T-helper 1 cell treated with Interleukin-12 subunit alpha and Interleukin-12 subunit beta and Interleukin-4 antibody, amounts not matched to agents 30 μg/mL and 1 μg/mL, for 36 hours (primary cell): ENCODE measurements at regions not wholly inside any gene's neighbourhood (a gene's known extent, or its start where the extent isn't known, plus 50 kb on each side); places are given as distances from the start of the nearest gene placed in this dataset.

ENCODE experiments used
- H3K27ac Mint-ChIP-seq: one replicate; pipeline ENCODE4 v1.8.0; 2021; ENCODE audit warnings: mild to moderate bottlenecking, mixed read lengths
- H3K27me3 Mint-ChIP-seq: one replicate; pipeline ENCODE4 v1.8.0; 2021; ENCODE audit warnings: low read depth, mixed read lengths
- H3K36me3 Mint-ChIP-seq: one replicate; pipeline ENCODE4 v1.8.0; 2021; ENCODE audit warnings: low read depth, mixed read lengths
- H3K4me1 Mint-ChIP-seq: one replicate; pipeline ENCODE4 v1.8.0; 2021; ENCODE audit warnings: low read depth, mixed read lengths
- H3K4me3 Mint-ChIP-seq: one replicate; pipeline ENCODE4 v1.8.0; 2021; ENCODE audit warnings: mild to moderate bottlenecking, moderate library complexity, mixed read lengths
- H3K9me3 Mint-ChIP-seq: one replicate; pipeline ENCODE4 v1.8.0; 2021; ENCODE audit warnings: mixed read lengths

- H3K4me3 Mint-ChIP-seq, result no peak overlapping the region
- no peaks in the 10 kb centered on the region for H3K4me1 Mint-ChIP-seq
- no peaks in the 10 kb centered on the region for H3K9me3 Mint-ChIP-seq
- H3K27ac Mint-ChIP-seq, result no peak overlapping the region
- H3K27me3 Mint-ChIP-seq, result peaks cover 49% of the 10 kb centered on the region
- H3K36me3 Mint-ChIP-seq, result no peaks in the 10 kb centered on the region
Observed at GRCh38 chr2:128717758-128718710, 399.4 kb upstream of the HS6ST1 start.

- no peaks in the 10 kb centered on the region for H3K4me1 Mint-ChIP-seq
Observed at GRCh38 chr2:128720080-128721022, 401.7 kb upstream of the HS6ST1 start.

GRCh38 chr2:128721096-128721495 lies 402.4 kb upstream of the HS6ST1 start:
- H3K4me3 Mint-ChIP-seq, result no peak overlapping the region
- no peaks in the 10 kb centered on the region for H3K9me3 Mint-ChIP-seq
- H3K27me3 Mint-ChIP-seq, result peaks cover 33% of the 10 kb centered on the region
- H3K4me1 Mint-ChIP-seq, result peaks cover 2% of the 10 kb centered on the region
- no peaks in the 10 kb centered on the region for H3K36me3 Mint-ChIP-seq
- no peak overlapping the region for H3K27ac Mint-ChIP-seq

More at GRCh38 chr2:128720080-128721022, 401.7 kb upstream of the HS6ST1 start:
- H3K4me3 Mint-ChIP-seq, result no peak overlapping the region
- H3K27me3 Mint-ChIP-seq, result peaks cover 37% of the 10 kb centered on the region
- no peaks in the 10 kb centered on the region for H3K36me3 Mint-ChIP-seq
- no peaks in the 10 kb centered on the region for H3K9me3 Mint-ChIP-seq
- no peak overlapping the region for H3K27ac Mint-ChIP-seq

GRCh38 chr2:128722489-128722888 lies 403.8 kb upstream of the HS6ST1 start:
- Mint-ChIP-seq H3K36me3 (no peaks in the 10 kb centered on the region), H3K4me1 (peaks cover 11% of the 10 kb centered on the region), H3K4me3 (no peak overlapping the region), H3K9me3 (no peaks in the 10 kb centered on the region), H3K27ac (no peak overlapping the region), H3K27me3 (peaks cover 22% of the 10 kb centered on the region)

- Mint-ChIP-seq H3K4me1 (peaks cover 19% of the 10 kb centered on the region), H3K27ac (no peak overlapping the region), H3K9me3 (peaks cover 7% of the 10 kb centered on the region), H3K36me3 (peaks cover 2% of the 10 kb centered on the region), H3K4me3 (no peak overlapping the region), H3K27me3 (peaks cover 18% of the 10 kb centered on the region)
Observed at GRCh38 chr2:128724547-128724946, 405.9 kb upstream of the HS6ST1 start.

- H3K27ac Mint-ChIP-seq, result no peak overlapping the region
Observed at GRCh38 chr2:128724972-128725371, 406.3 kb upstream of the HS6ST1 start.

GRCh38 chr2:128726236-128726635 lies 407.6 kb upstream of the HS6ST1 start:
- peaks cover 19% of the 10 kb centered on the region for H3K4me1 Mint-ChIP-seq
- H3K9me3 Mint-ChIP-seq, result peaks cover 7% of the 10 kb centered on the region
- no peak overlapping the region for H3K27ac Mint-ChIP-seq
- no peak overlapping the region for H3K4me3 Mint-ChIP-seq
- H3K36me3 Mint-ChIP-seq, result peaks cover 2% of the 10 kb centered on the region
- peaks cover 22% of the 10 kb centered on the region for H3K27me3 Mint-ChIP-seq

More at GRCh38 chr2:128724972-128725371, 406.3 kb upstream of the HS6ST1 start:
- Mint-ChIP-seq H3K9me3 (peaks cover 7% of the 10 kb centered on the region), H3K4me3 (no peak overlapping the region), H3K27me3 (peaks cover 17% of the 10 kb centered on the region), H3K4me1 (peaks cover 19% of the 10 kb centered on the region), H3K36me3 (peaks cover 2% of the 10 kb centered on the region)

- H3K4me1 Mint-ChIP-seq, result peaks cover 19% of the 10 kb centered on the region
- peaks cover 7% of the 10 kb centered on the region for H3K9me3 Mint-ChIP-seq
- peaks cover 2% of the 10 kb centered on the region for H3K36me3 Mint-ChIP-seq
- H3K27me3 Mint-ChIP-seq, result peaks cover 23% of the 10 kb centered on the region
- H3K27ac Mint-ChIP-seq, result no peak overlapping the region
- H3K4me3 Mint-ChIP-seq, result no peak overlapping the region
Observed at GRCh38 chr2:128726911-128727310, 408.2 kb upstream of the HS6ST1 start.

GRCh38 chr2:128727404-128727803 lies 408.7 kb upstream of the HS6ST1 start:
- Mint-ChIP-seq H3K9me3 (peaks cover 7% of the 10 kb centered on the region), H3K27ac (peak overlapping the region; percentile 32), H3K4me1 (peaks cover 19% of the 10 kb centered on the region), H3K36me3 (peaks cover 2% of the 10 kb centered on the region), H3K4me3 (no peak overlapping the region), H3K27me3 (peaks cover 24% of the 10 kb centered on the region)

GRCh38 chr2:128727914-128728313 lies 409.2 kb upstream of the HS6ST1 start:
- peaks cover 2% of the 10 kb centered on the region for H3K36me3 Mint-ChIP-seq
- H3K4me3 Mint-ChIP-seq, result peak overlapping the region; percentile 2
- peaks cover 19% of the 10 kb centered on the region for H3K4me1 Mint-ChIP-seq
- peak overlapping the region; percentile 16 for H3K27ac Mint-ChIP-seq
- peaks cover 29% of the 10 kb centered on the region for H3K27me3 Mint-ChIP-seq
- H3K9me3 Mint-ChIP-seq, result peaks cover 7% of the 10 kb centered on the region

- peaks cover 19% of the 10 kb centered on the region for H3K4me1 Mint-ChIP-seq
- H3K9me3 Mint-ChIP-seq, result peaks cover 7% of the 10 kb centered on the region
- H3K27ac Mint-ChIP-seq, result no peak overlapping the region
- peaks cover 38% of the 10 kb centered on the region for H3K27me3 Mint-ChIP-seq
- no peak overlapping the region for H3K4me3 Mint-ChIP-seq
- H3K36me3 Mint-ChIP-seq, result peaks cover 2% of the 10 kb centered on the region
Observed at GRCh38 chr2:128729051-128729450, 410.4 kb upstream of the HS6ST1 start.

GRCh38 chr2:128731994-128732650 lies 413.5 kb upstream of the HS6ST1 start:
- Mint-ChIP-seq H3K4me3 (no peak overlapping the region), H3K36me3 (peaks cover 2% of the 10 kb centered on the region), H3K27ac (no peak overlapping the region), H3K4me1 (peaks cover 24% of the 10 kb centered on the region), H3K9me3 (peaks cover 7% of the 10 kb centered on the region), H3K27me3 (peaks cover 41% of the 10 kb centered on the region)

- H3K4me3 Mint-ChIP-seq, result no peak overlapping the region
- peaks cover 41% of the 10 kb centered on the region for H3K27me3 Mint-ChIP-seq
- H3K27ac Mint-ChIP-seq, result no peak overlapping the region
- peaks cover 2% of the 10 kb centered on the region for H3K36me3 Mint-ChIP-seq
- peaks cover 17% of the 10 kb centered on the region for H3K4me1 Mint-ChIP-seq
- peaks cover 7% of the 10 kb centered on the region for H3K9me3 Mint-ChIP-seq
Observed at GRCh38 chr2:128732976-128733431, 414.3 kb upstream of the HS6ST1 start.

- Mint-ChIP-seq H3K27me3 (peaks cover 37% of the 10 kb centered on the region), H3K4me1 (peaks cover 14% of the 10 kb centered on the region), H3K4me3 (no peak overlapping the region), H3K36me3 (no peaks in the 10 kb centered on the region), H3K9me3 (peaks cover 3% of the 10 kb centered on the region), H3K27ac (no peak overlapping the region)
Observed at GRCh38 chr2:128733450-128733849, 414.8 kb upstream of the HS6ST1 start.
